SK-N-SH treated with all-trans-retinoic acid at 6 μM for 48 hours (cell line): ENCODE measurements at regions not wholly inside any gene's neighbourhood (a gene's known extent, or its start where the extent isn't known, plus 50 kb on each side); places are given as distances from the start of the nearest gene placed in this dataset.

Experiments
- ARNTL ChIP-seq: fragments of 450-650 bp; formaldehyde crosslinking; IDR thresholded peaks from 2 replicates; pipeline ENCODE4 v1.5.0; 2020; ENCODE audit warnings: low read depth, mild to moderate bottlenecking, moderate library complexity, borderline replicate concordance
- BACH2 ChIP-seq: fragments of 250-450 bp; sonication (Bioruptor Pico); IDR thresholded peaks from 2 replicates; pipeline ENCODE4 v1.9.0; 2021; ENCODE audit warnings: mild to moderate bottlenecking, borderline replicate concordance
- RARB ChIP-seq: fragments of 250-450 bp; sonication (Bioruptor Pico); IDR thresholded peaks from 2 replicates; pipeline ENCODE4 v1.8.0; 2021; ENCODE audit warnings: mild to moderate bottlenecking, moderate library complexity
- SNAI2 ChIP-seq: fragments of 250-450 bp; sonication (Bioruptor Pico); IDR thresholded peaks from 2 replicates; pipeline ENCODE4 v1.5.0; 2020; ENCODE audit warnings: mild to moderate bottlenecking, moderate library complexity
- TCF4 ChIP-seq: fragments of 250-450 bp; sonication (Bioruptor Pico); IDR thresholded peaks from 2 replicates; pipeline ENCODE4 v1.8.0; 2021; ENCODE audit warnings: mild to moderate bottlenecking, moderate library complexity, borderline replicate concordance
- ZFP3 ChIP-seq: fragments of 250-450 bp; sonication (Bioruptor Pico); IDR thresholded peaks from 2 replicates; pipeline ENCODE4 v1.5.0; 2020; ENCODE audit warnings: mild to moderate bottlenecking, moderate library complexity
- ZFP30 ChIP-seq: fragments of 450-650 bp; formaldehyde crosslinking; IDR thresholded peaks from 2 replicates; pipeline ENCODE4 v1.5.0; 2022; ENCODE audit warnings: mild to moderate bottlenecking, moderate library complexity
- ZNF565 ChIP-seq: fragments of 450-650 bp; formaldehyde crosslinking; conservative IDR thresholded peaks from 2 replicates; pipeline ENCODE4 v1.5.0; 2020; ENCODE audit warnings: low read depth, mild to moderate bottlenecking, moderate library complexity
- TF ChIP-seq, protein P1 (sequence below): fragments of 250-450 bp; sonication (Bioruptor Pico); IDR thresholded peaks from 2 replicates; pipeline ENCODE4 v1.8.0; 2021; ENCODE audit warnings: low read depth, mild to moderate bottlenecking, moderate library complexity, borderline replicate concordance
- TF ChIP-seq, protein P2 (sequence below): fragments of 250-450 bp; sonication (Bioruptor Pico); IDR thresholded peaks from 2 replicates; pipeline ENCODE4 v1.8.0; 2020; ENCODE audit warnings: mild to moderate bottlenecking, moderate library complexity, borderline replicate concordance

DNA sequence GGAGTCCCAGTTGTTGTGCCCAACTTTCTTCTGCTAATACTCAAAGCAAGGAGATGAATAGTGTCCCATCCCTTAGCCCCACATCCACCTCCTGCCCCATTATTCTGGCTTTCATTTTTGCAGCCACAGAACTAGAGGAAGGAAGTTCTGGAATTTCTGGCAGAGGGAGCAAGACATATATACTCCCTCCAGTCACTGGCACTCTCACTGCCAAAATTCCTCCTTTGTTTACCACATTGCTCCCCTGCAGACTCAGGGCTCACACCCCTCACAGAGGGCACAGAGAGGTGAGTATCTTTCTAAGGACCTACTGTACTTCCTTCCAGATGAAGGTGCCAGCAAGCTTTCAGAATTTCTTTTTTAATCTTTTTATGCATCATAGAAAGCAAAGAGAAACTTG lies 168.0 kb upstream of the ID4 start:
- TF ChIP-seq ARNTL (CRISPR knock-in tag) (no peak), BACH2 (no peak), ZFP3 (CRISPR knock-in tag) (no peak), ZNF565 (CRISPR knock-in tag) (no peak), RARB (CRISPR knock-in tag) (no peak), ZFP30 (no peak), SNAI2 (CRISPR knock-in tag) (no peak), TCF4 (CRISPR knock-in tag) (no peak)
- TF ChIP-seq, protein P1, sequence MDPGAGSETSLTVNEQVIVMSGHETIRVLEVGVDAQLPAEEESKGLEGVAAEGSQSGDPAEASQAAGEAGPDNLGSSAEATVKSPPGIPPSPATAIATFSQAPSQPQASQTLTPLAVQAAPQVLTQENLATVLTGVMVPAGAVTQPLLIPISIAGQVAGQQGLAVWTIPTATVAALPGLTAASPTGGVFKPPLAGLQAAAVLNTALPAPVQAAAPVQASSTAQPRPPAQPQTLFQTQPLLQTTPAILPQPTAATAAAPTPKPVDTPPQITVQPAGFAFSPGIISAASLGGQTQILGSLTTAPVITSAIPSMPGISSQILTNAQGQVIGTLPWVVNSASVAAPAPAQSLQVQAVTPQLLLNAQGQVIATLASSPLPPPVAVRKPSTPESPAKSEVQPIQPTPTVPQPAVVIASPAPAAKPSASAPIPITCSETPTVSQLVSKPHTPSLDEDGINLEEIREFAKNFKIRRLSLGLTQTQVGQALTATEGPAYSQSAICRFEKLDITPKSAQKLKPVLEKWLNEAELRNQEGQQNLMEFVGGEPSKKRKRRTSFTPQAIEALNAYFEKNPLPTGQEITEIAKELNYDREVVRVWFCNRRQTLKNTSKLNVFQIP = no peak
- TF ChIP-seq, protein P2, sequence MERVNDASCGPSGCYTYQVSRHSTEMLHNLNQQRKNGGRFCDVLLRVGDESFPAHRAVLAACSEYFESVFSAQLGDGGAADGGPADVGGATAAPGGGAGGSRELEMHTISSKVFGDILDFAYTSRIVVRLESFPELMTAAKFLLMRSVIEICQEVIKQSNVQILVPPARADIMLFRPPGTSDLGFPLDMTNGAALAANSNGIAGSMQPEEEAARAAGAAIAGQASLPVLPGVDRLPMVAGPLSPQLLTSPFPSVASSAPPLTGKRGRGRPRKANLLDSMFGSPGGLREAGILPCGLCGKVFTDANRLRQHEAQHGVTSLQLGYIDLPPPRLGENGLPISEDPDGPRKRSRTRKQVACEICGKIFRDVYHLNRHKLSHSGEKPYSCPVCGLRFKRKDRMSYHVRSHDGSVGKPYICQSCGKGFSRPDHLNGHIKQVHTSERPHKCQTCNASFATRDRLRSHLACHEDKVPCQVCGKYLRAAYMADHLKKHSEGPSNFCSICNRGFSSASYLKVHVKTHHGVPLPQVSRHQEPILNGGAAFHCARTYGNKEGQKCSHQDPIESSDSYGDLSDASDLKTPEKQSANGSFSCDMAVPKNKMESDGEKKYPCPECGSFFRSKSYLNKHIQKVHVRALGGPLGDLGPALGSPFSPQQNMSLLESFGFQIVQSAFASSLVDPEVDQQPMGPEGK (CRISPR knock-in tag) = no peak
